GM19438 (cell line): ENCODE measurements at regions not wholly inside any gene's neighbourhood (a gene's known extent, or its start where the extent isn't known, plus 50 kb on each side); places are given as distances from the start of the nearest gene placed in this dataset.
A peak's percentile ranks its signal among the peaks of the same experiment; 100 is the strongest.

Experiments
- ATAC-seq: cut with Tn5 transposase; IDR thresholded peaks from one replicate; pipeline ENCODE4 v1.9.1; 2021; ENCODE audit warnings: low read depth; ENCODE audit not compliant: unreplicated experiment

DNA sequence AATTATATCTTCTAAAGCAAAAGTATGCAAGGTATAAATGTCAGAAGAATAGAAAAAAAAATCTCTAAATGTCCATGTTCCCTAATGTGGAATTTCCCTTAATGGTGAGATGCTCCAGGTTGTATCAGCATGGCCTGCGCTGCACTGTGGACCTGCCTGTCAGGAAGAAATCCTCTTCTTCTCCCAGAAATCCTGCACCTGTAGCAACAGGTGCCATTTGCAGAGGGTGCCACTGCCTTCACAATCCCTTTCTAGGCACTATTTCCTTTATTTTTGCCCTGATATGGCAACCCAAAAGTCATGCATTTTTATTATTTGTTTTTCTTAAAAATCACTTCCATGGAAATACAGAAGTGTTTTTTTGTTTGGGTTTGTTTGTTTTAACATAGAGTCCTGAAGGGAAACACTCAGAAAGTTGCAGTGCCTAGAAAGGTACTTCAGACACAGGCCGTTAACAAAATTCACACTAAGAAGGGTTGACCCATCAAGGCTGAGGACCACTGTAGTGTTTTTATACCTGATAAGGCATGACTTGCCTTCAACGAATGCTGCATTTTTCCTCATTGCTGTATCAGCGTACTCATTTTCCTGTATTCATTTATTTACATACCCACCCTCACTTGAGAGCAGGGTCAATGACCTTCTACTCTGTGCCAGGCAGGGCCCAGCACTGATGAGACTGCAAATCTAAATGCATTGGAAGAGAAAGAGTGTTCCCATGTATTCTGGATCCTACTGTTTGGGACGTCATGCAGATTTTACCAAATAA, 177.8 kb downstream of the SNX18 start:
- ATAC-seq: no peak

DNA sequence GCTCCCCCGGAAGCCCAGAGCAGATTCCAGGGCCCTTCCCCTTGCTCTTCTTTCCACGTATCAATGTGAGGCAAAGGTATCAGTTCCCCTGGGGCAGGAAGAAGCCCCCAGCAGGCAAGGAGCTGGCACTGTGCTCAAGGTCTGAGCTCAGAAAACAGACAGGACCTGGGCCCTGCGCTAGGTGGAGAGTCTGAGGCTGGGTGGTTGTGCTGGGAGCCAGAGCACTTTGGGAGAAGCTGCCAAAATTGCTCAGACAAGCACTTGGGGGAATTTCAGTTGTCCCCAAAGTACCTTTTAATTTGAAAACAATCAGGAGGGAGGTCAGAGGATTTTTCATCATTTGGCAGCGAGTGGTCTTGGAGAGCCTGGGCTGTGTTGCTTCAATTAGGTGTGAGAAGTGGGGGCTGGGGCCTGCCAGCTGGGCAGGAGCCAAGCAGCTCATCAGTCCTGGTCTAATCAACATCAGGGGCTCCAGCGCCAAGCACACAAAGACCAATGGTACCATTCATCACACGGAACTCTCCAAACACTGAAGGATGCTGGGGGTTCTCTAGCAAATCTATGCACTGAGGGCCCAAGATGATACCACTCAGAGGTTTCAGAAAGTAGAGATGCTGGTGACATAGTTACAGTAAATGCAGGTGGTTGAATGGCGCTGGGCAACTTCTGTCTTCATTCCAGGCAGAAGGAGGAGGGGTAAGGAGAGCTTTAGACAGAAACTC, 176.5 kb downstream of the SNX18 start:
- no peak for ATAC-seq

DNA sequence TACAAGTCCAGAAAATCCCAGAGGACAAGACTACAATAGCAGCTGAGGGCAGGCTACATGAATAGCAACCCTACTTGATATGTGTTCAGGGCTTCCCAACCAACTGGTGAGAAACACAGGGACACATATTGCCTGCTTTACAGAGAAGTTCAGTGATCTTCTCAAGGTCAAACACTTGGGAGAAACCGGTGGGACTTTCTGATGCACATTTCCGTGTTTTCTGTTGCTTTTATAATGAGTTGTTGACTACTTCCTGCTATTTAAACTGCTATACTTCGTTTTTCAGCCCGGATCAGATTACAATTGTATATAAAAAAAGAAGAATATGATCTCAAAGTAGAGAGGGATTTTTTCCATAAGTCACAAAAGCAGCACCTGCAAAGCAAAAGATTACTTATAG, 175.1 kb downstream of the SNX18 start:
- ATAC-seq: no peak

DNA sequence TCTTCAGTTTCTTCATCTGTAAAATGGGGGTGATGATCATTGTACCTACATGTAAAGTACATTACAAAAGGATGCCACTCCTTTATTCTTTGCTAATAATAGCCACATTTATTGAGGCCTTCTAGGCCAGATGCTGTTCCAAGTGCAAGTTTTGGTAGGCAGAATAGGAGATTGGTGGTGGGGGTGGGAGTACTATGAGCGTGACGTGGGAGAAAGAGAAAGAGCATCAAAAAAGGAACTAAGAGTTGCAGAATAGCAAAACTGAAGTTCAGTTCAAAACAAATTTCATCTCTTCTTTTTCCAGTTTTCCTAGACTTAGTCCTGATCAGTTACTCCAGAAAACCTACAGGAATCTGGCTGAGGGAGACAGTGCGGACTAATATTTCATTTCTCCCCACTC, 174.1 kb downstream of the SNX18 start:
- no peak for ATAC-seq

DNA sequence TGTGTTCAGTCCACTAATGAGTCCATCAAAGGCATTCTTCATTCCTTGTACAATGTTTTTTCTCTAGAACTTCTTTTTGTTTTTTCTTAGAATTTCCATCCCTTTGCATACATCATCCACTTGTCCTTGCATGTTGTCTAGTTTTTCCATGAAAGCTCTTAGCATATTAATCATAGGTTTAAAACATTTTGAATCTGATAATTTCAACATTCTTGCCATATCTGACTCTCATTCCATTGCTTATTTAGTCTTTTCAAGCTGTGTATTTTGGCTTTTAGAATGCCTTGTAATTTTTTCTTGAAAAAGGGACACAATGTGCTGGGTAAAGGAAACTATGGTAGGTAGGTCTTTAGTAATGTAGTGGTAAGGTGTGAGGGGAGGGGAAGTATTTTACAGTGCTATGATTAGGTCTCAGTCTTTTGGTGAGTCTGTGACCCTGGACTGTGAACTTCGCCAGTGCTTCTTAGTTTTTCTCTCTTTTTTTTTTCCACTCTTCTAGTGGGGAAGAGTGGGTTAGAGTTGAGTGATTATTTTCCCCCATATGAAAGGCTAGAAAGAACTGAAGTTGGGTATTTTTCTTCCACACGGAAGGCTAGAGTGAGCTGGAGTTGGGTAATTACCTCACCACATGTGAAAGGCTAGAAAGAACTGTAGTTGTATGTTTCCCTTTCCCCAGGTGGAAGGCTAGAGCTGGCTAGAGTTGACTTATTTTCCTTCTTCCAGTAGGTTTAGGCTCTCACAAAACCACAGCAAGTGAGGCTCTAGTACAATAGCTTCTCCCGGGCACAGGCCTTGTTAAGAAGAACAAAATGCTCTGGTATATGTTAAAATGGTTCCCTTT, 172.1 kb downstream of the SNX18 start:
- ATAC-seq: no peak

DNA sequence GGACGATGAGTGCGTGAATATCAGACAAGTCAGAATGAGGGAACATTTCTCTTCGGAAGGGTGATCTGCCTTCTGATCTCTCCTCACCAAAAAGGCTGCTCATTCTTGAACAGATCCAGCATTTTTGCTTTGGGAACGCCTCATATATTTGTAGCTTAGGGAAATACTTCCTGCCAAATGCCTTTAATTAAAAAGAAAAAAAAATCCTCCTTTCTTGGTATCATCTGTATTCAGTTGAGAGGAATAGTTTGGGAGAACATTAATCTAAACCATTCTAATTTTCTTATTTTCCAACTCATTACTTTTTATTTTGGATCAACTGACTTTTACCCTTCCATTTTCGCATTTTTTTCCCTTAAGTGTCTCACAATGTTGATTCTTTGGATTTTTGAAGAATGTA, 163.4 kb downstream of the SNX18 start:
- no peak for ATAC-seq

DNA sequence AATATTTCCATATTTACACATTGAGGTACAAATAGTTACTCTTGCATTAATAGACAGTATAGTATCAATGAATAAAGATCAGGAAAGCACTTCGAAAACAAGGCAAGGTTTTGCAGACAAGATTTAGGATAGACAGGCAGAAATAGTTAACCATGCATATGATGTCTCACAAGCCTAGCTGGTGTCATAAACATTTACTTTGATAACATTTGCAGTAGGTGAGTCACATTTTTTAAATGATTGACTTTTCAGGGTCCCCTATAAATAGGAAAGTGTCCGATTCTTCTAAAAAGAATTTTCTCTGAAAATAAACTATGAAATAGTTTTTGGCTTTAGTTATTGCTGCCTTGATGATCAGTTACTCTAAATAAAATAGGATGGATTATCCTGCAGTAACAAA, 162.1 kb downstream of the SNX18 start:
- no peak for ATAC-seq

DNA sequence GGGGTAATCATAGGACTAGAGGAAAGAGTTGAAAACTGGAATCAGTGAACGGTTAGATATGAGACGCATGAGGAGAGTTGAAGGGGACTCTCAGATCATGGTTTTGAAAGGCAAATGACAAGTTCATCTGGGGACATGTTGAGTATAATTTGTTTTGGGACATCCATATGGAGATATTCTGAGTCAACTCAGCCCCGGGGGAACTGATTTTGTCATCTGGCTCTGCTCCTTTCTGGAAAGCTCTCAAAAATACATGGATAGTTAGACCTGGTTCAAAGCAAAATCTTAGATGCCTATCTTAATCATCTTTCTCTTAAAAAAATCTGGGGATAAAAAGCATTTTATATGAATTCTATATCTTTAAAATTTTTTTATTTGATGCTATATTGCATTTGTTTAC, 161.2 kb downstream of the SNX18 start:
- ATAC-seq: no peak

DNA sequence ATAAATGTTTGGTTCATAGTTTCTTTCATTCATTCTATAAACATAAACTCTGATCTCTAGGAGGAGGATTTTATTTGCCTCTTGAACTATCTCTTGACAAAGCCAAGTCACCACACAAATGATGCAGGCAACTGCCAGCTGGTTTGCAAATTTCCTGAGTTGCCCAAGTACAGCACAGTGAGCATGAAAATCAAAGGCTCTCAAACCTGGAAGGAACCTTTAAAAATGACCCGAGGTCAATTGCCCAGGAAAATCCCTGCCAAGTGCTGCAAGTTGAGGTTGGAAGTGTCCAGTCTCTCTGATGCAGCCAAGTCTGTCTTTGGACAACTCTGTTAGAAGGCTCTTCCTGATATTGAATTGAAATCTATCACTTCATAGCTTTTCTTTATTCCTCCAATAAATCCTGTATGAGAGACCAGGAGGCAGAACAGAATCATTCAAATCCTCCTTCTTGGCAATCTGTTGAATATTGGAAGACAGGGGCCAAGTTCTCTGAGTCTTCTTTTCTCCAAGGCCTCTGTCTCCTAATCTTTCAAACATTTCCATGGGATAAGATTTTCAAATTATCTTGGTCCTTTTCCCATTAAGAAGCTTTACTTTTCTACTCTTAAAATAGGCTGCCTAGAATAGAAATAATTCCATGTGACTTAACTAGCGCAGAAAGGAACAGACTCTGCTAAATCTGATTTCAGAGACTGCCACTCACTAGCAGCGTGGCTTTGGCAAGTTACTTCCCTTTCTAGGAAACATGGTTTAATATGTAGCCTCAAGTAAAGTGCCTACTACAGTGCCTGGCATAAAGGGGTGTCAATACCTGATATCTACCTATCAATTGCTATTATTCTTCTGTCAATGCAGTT, 159.2 kb downstream of the SNX18 start:
- ATAC-seq: no peak

DNA sequence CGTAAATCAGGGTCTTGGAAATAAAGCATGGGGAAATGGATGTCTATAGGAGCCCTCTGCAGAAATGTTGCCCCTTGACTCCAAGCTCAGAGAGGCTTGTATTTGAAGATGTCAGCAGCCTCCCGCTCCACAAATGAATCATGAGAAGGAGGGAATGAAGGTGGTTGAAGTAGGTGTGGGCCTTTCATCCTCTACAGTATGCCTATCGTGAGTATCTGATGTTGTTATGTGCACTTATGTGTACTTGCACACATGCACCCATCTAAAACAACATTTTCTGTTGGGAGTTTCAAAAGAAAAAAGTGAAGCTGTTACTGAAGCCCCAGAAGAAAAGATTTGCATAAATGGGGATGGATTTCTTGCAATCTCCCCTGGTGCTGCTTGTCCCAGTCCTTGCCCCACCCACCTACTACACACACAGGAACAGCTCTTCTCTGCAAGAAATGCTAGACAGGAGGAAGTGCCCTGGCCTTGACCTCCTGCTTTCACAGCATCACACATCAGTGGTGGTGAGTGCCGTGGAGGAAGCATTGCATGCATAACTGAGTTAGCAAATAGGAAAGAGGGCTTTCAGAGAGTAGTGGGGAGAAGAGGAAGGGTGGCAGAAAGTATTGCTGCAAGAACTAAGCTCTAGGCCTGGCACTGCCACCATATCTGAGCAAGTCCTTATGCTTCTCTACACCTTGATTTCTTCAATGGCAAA, 156.1 kb downstream of the SNX18 start:
- peak; percentile 62 for ATAC-seq

DNA sequence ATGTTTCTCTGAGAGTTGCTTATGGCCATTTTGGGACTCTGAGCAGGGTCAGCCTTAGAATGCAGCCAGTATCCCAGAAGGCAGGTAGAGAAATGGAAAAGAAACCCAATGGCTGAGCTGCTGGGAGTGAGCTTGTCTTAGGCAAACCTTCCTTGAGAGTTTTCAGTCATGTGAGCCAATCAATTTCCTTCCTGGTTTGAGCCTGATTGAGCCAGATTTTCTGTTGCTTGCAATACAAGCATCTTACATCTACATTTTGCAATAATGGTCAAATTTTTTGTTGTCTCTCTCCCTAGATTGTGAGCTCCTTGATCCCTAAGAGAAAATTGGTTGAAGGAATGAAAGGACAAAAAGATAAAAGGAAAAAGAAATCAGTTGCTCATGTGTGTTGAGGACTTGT, 155.3 kb downstream of the SNX18 start:
- ATAC-seq: no peak

DNA sequence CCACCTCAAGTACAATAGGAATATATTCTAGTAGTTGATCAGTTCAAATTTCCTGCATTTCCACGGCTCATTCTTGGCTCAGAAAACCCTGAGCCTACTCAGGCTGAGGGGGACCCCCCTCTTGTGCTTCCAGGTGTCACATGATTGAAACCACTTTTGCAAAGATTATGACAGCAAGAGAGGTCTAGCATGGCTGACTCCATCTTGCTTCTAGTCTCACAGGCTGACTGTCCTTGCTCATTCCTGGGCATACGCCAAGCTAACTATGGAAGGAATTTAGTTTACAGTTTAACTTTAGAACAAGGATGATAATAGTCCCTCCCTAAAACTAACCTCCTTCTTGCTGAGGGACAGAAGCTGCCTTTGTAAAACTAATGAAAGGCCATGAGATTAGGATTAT, 154.1 kb downstream of the SNX18 start:
- ATAC-seq: no peak

DNA sequence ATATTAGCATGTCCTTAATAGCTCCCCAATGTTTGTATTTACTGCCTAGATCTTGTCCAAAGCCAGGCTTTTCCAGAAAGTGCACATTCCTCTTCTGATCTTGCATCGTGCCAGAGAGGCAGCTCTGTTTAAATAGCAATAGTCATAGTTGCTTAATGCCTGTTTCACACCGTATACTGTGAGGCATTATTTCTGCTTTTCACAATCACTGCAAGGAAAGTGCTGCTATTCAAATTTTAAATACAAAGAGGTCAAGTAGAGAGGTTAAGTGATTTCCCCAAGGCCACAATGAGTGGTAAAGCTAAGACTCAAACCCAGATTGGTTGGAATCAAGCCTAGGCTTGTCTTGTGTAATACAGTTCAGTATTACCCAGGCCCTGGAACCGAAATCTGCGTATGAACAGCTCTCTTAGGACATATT, 153.6 kb downstream of the SNX18 start:
- ATAC-seq: no peak

DNA sequence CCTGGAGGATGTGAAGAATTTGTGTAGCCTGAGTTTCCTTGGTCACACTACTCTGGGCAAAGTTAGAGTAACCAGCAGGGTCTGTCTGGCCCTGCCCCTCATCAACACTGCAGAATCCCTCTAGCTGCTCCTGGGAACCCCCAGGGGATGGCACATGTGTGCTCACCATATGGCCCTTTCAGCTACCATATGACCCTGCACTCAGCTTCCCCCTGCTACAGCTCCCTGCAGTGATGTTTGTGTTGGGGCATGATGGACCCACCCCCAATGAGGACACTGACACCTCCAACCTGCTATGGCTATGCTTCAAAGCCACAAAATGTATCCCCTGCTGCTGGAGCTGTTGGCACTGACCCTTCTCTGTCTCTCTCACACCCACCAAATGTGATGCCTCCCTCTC, 152.7 kb downstream of the SNX18 start:
- no peak for ATAC-seq

DNA sequence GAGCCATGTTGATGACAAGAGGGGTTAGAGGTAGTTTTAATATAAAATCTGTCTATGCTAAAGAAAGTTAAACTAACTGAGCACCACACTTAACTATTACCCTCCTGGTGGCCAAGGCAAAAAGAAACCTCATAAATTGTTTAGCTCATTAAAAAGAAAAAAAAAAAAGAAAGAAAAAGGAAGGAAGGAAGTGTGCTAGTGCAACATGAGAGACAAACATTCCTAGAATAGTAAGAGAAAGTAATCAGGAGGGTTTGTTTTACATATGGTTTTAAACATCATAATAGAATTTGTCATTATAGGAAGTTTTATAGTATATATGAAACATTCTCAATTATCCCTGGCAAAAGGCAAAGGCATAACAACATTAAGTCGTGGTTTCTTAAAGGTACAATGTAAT, 152.3 kb downstream of the SNX18 start:
- no peak for ATAC-seq

DNA sequence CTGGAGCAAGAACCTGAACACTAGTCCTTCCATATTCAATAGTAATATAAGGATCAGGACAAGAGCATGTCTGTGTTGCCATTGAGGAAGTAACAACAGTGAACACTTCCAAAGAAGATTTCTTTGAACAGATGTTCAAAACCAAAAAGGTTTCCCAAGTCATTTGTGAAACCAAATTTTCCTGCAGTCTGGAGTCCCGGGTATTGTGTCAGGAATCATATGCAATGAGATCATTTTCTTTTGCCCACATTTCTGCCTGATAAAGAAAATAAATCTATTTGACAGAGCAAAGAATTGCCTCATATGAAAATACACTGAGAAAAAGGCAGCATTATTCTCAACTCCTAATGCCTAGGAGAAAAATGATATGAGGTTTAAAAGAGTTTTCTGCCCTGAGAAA, 151.7 kb downstream of the SNX18 start:
- no peak for ATAC-seq

DNA sequence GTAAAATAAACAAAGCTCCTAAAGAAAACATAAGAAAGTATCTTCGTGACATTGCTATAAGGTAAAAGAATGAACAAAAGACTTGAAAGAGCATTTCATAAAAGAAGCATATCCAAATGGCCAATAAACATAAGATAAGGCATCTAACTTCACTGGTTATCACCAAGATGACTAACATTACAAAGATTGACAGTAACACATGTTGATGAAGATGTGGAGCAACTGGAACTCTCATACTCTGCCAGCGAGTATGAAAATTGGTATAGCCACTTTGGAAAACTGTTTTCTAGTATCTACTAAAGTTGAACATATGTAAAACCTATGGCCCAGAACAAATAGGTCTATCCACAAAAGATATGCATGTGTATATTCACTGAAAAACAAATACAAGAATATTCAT, 150.5 kb downstream of the SNX18 start:
- ATAC-seq: no peak

DNA sequence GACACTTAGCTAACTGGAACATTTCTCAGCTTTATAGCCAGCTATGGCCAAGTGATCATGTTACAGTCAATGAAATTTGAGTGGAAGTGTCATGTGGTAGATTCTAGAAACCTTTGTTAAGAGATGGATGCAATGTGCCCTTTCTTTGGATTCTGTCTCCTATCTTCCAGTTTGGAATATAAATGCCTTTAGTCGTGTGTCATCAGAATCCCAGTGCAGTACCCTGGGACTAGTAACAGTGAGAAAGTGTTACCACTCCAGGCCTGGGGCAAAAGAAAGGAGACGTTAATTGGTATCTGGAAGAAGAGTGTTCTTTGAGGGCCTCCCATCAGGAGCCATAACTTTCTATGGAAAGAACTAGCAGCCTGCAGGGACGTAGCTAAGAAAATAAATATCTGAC, 149.6 kb downstream of the SNX18 start:
- no peak for ATAC-seq

DNA sequence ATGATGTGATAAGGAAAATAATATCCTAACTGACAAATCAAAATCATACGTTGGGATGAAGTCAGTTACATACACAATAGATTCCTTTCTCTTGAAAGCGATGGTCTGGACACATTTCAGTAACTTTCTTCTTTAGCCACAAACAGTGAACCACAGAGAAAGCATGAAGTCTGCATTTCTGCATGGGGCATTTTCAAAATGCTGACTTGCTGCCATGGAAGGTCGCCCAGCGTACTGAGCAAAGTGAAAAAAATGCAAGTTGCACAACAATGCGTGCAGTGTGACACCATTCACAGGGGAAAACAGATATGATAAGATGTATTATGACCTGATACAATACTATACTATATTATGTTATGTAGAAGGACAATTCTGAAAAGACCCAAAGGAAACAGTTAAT, 146.3 kb downstream of the SNX18 start:
- ATAC-seq: no peak

DNA sequence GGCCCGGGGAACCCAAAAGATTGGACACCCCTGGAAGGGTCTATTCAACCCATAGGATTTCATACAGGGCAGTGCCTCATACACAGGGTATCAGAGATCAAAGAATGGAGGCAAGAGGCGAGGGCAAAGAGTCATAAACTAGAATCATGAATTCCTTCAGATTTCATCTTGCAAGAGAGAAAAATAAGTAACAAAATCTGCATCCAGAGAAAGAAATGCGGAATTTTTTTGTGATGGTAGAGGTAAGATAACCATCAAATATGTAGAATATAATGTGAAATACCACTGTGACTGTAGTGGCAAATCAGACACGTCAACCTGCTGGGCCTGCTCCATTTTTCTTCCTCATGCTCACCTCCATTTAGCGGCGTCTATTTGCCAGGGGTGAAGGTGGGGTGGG, 143.6 kb downstream of the SNX18 start:
- no peak for ATAC-seq
